Neuronal stem cell (in vitro differentiated cells): ENCODE measurements at regions not wholly inside any gene's neighbourhood (a gene's known extent, or its start where the extent isn't known, plus 50 kb on each side); places are given as distances from the start of the nearest gene placed in this dataset.

Experiments
- DNase-seq: peaks from one replicate; pipeline ENCODE4 v3.0.0-alpha.2; 2013; ENCODE audit warnings: low spot score
- H2AFZ ChIP-seq: one replicate; pipeline ENCODE4 v1.6.1; 2013; ENCODE audit warnings: mild to moderate bottlenecking, low read length, inconsistent platforms
- H2AK5ac ChIP-seq: 2 replicates; pipeline ENCODE4 v1.6.1; 2013; ENCODE audit warnings: low read depth, mild to moderate bottlenecking, inconsistent platforms, low read length, moderate library complexity, mixed read lengths
- H2BK120ac ChIP-seq: 2 replicates; pipeline ENCODE4 v1.6.1; 2013; ENCODE audit warnings: low read depth, mild to moderate bottlenecking, inconsistent platforms, low read length, moderate library complexity, mixed read lengths
- H2BK12ac ChIP-seq: one replicate; pipeline ENCODE4 v1.6.1; 2013; ENCODE audit warnings: low read length, inconsistent platforms
- H2BK15ac ChIP-seq: 2 replicates; pipeline ENCODE4 v1.6.1; 2013; ENCODE audit warnings: mild to moderate bottlenecking, low read length, inconsistent platforms, mixed read lengths
- H2BK5ac ChIP-seq: one replicate; pipeline ENCODE4 v1.6.1; 2013; ENCODE audit warnings: inconsistent platforms, mild to moderate bottlenecking, low read length, moderate library complexity
- H3K14ac ChIP-seq: one replicate; pipeline ENCODE4 v1.6.1; 2013; ENCODE audit warnings: low read length, inconsistent platforms
- H3K18ac ChIP-seq: 2 replicates; pipeline ENCODE4 v1.6.1; 2013; ENCODE audit warnings: low read length, inconsistent platforms
- H3K23ac ChIP-seq: 2 replicates; pipeline ENCODE4 v1.6.1; 2013; ENCODE audit warnings: low read depth, mild to moderate bottlenecking, mixed read lengths, low read length, inconsistent platforms; ENCODE audit not compliant: poor library complexity
- H3K27ac ChIP-seq: replicated peaks from 3 replicates; pipeline ENCODE4 v1.5.1; 2013; ENCODE audit warnings: low read length, inconsistent platforms
- H3K27me3 ChIP-seq, 3 experiments: 2 replicates each; pipeline ENCODE4 v1.6.1; 2013; ENCODE audit warnings: low read length in 3 of 3, mild to moderate bottlenecking in 2 of 3, inconsistent platforms in 1 of 3, low read depth in 1 of 3, mixed read lengths in 1 of 3, moderate library complexity in 1 of 3; ENCODE audit not compliant: control insufficient read depth in 3 of 3, insufficient read depth in 3 of 3
- H3K36me3 ChIP-seq, 2 donors: replicated peaks in 1 of 2; 2 replicates each; pipeline ENCODE4 v1.6.1; 2013; ENCODE audit warnings: low read length in 2 of 2; ENCODE audit not compliant: control insufficient read depth in 2 of 2, insufficient read depth in 2 of 2
- H3K4ac ChIP-seq: 2 replicates; pipeline ENCODE4 v1.6.1; 2013; ENCODE audit warnings: inconsistent platforms, mild to moderate bottlenecking, low read length, moderate library complexity
- H3K4me1 ChIP-seq, 2 donors: 1 replicate in 1 of 2; 2 replicates in 1 of 2; pipeline ENCODE4 v1.6.1; 2013; ENCODE audit warnings: low read length in 2 of 2, low read depth in 1 of 2; ENCODE audit not compliant: control insufficient read depth in 2 of 2, insufficient read depth in 1 of 2
- H3K4me2 ChIP-seq: one replicate; pipeline ENCODE4 v1.6.1; 2013; ENCODE audit warnings: mild to moderate bottlenecking, low read length, inconsistent platforms; ENCODE audit not compliant: insufficient read depth, poor library complexity, severe bottlenecking
- H3K4me3 ChIP-seq, 2 donors: 2 replicates each; pipeline ENCODE4 v1.5.1; 2013; ENCODE audit warnings: low read length in 2 of 2, mild to moderate bottlenecking in 2 of 2, inconsistent platforms in 1 of 2, moderate library complexity in 1 of 2
- H3K79me1 ChIP-seq: one replicate; pipeline ENCODE4 v1.6.1; 2013; ENCODE audit warnings: low read depth, mild to moderate bottlenecking, inconsistent platforms, low read length, moderate library complexity
- H3K9ac ChIP-seq: one replicate; pipeline ENCODE4 v1.6.1; 2013; ENCODE audit warnings: mild to moderate bottlenecking, low read depth, low read length, inconsistent platforms; ENCODE audit not compliant: poor library complexity
- H3K9me3 ChIP-seq, 2 donors: replicated peaks in 1 of 2; 2 replicates each; pipeline versions ENCODE3 to v1.6.1; 2013; ENCODE audit warnings: low read length in 2 of 2, mild to moderate bottlenecking in 2 of 2, inconsistent platforms in 1 of 2, low read depth in 1 of 2, mixed read lengths in 1 of 2, moderate library complexity in 1 of 2; ENCODE audit not compliant: control insufficient read depth in 2 of 2, insufficient read depth in 1 of 2
- H4K8ac ChIP-seq: one replicate; pipeline ENCODE4 v1.6.1; 2013; ENCODE audit warnings: low read depth, mild to moderate bottlenecking, inconsistent platforms, low read length, moderate library complexity
- H4K91ac ChIP-seq: one replicate; pipeline ENCODE4 v1.6.1; 2013; ENCODE audit warnings: low read length, low read depth, mild to moderate bottlenecking, inconsistent platforms; ENCODE audit not compliant: poor library complexity
- WGBS, 2 donors: extraction: QIAGEN DNeasy Blood & Tissue Kit; methylation state at CpG; one replicate each; pipeline ENCODE4 v1.1.7; 2013; ENCODE audit warnings: missing lambda C conversion rate in 2 of 2, mixed read lengths in 1 of 2; ENCODE audit not compliant: insufficient read length in 2 of 2, insufficient replicate concordance in 1 of 2; ENCODE audit errors: extremely low coverage in 2 of 2; 5-methylcytosine and 5-hydroxymethylcytosine counted together

- DNase-seq: no peak
- Histone ChIP-seq H3K23ac (no peak overlapping the region), H2BK120ac (no peak overlapping the region), H4K8ac (no peak overlapping the region), H3K4me2 (no peak overlapping the region), H4K91ac (no peak overlapping the region), H2BK15ac (no peak overlapping the region), H2BK5ac (no peak overlapping the region), H3K18ac (no peak overlapping the region), H3K4me3 (no peak overlapping the region), H3K27ac (no peak overlapping the region), H3K36me3 (no peaks in the 10 kb centered on the region), H2BK12ac (no peak overlapping the region), H2AK5ac (no peak overlapping the region), H3K4me1 (no peaks in the 10 kb centered on the region), H3K79me1 (no peaks in the 10 kb centered on the region), H3K14ac (no peak overlapping the region), H3K9ac (no peak overlapping the region), H3K27me3 (no peaks in the 10 kb centered on the region), H2AFZ (no peak overlapping the region), H3K4ac (no peak overlapping the region), H3K9me3 (no peaks in the 10 kb centered on the region)
Measured at GRCh38 chr12:59916988-59917387, 321.2 kb downstream of the SLC16A7 start.

- H3K4me1 ChIP-seq: no peaks in the 10 kb centered on the region
Measured at GRCh38 chr12:59927032-59927431, 331.2 kb downstream of the SLC16A7 start.

GRCh38 chr12:59928416-59928815 lies 332.6 kb downstream of the SLC16A7 start:
- no peak overlapping the region for H3K14ac ChIP-seq
- no peaks in the 10 kb centered on the region for H3K4me1 ChIP-seq
- no peak overlapping the region for H2BK5ac ChIP-seq
- no peak overlapping the region for H3K18ac ChIP-seq
- H3K27ac ChIP-seq: no peak overlapping the region
- WGBS, 2 donors: no CpG with 5 or more reads among the region's 1 CpG
- H2BK15ac ChIP-seq: no peak overlapping the region
- H4K8ac ChIP-seq: no peak overlapping the region
- H3K36me3 ChIP-seq: no peaks in the 10 kb centered on the region
- H3K4me2 ChIP-seq: no peak overlapping the region
- no peak overlapping the region for H4K91ac ChIP-seq
- H3K9me3 ChIP-seq: no peaks in the 10 kb centered on the region
- H3K4me3 ChIP-seq: no peak overlapping the region
- no peaks in the 10 kb centered on the region for H3K27me3 ChIP-seq
- H2AK5ac ChIP-seq: no peak overlapping the region
- no peak overlapping the region for H2AFZ ChIP-seq
- DNase-seq: no peak
- no peaks in the 10 kb centered on the region for H3K79me1 ChIP-seq
- H2BK12ac ChIP-seq: no peak overlapping the region
- H3K4ac ChIP-seq: no peak overlapping the region
- H3K23ac ChIP-seq: no peak overlapping the region
- no peak overlapping the region for H3K9ac ChIP-seq
- H2BK120ac ChIP-seq: no peak overlapping the region

More at GRCh38 chr12:59927032-59927431, 331.2 kb downstream of the SLC16A7 start:
- no peak overlapping the region for H2BK5ac ChIP-seq
- no peak overlapping the region for H2AFZ ChIP-seq
- H3K4me3 ChIP-seq: no peak overlapping the region
- no peaks in the 10 kb centered on the region for H3K36me3 ChIP-seq
- no peak overlapping the region for H3K18ac ChIP-seq
- no peak overlapping the region for H4K91ac ChIP-seq
- no peak overlapping the region for H4K8ac ChIP-seq
- no peaks in the 10 kb centered on the region for H3K9me3 ChIP-seq
- no peak for DNase-seq
- H3K14ac ChIP-seq: no peak overlapping the region
- H3K27ac ChIP-seq: no peak overlapping the region
- no peak overlapping the region for H3K4me2 ChIP-seq
- no peaks in the 10 kb centered on the region for H3K79me1 ChIP-seq
- H2BK15ac ChIP-seq: no peak overlapping the region
- H3K4ac ChIP-seq: no peak overlapping the region
- H2BK12ac ChIP-seq: no peak overlapping the region
- no CpG with 5 or more reads among the region's 1 CpG for WGBS, 2 donors
- H3K23ac ChIP-seq: no peak overlapping the region
- no peak overlapping the region for H3K9ac ChIP-seq
- H2BK120ac ChIP-seq: no peak overlapping the region
- H3K27me3 ChIP-seq: no peaks in the 10 kb centered on the region
- no peak overlapping the region for H2AK5ac ChIP-seq

GRCh38 chr12:59929110-59929509 lies 333.3 kb downstream of the SLC16A7 start:
- no peak overlapping the region for H3K4ac ChIP-seq
- H3K23ac ChIP-seq: no peak overlapping the region
- H3K36me3 ChIP-seq: no peaks in the 10 kb centered on the region
- no peak overlapping the region for H3K27ac ChIP-seq
- DNase-seq: no peak
- H3K79me1 ChIP-seq: no peaks in the 10 kb centered on the region
- no peaks in the 10 kb centered on the region for H3K4me1 ChIP-seq
- no peak overlapping the region for H2AK5ac ChIP-seq
- no peaks in the 10 kb centered on the region for H3K27me3 ChIP-seq
- no peak overlapping the region for H2BK12ac ChIP-seq
- no peak overlapping the region for H3K14ac ChIP-seq
- no peak overlapping the region for H2BK120ac ChIP-seq
- H3K9me3 ChIP-seq: no peaks in the 10 kb centered on the region
- H4K91ac ChIP-seq: no peak overlapping the region
- no peak overlapping the region for H3K9ac ChIP-seq
- no peak overlapping the region for H2BK5ac ChIP-seq
- no peak overlapping the region for H3K18ac ChIP-seq
- no peak overlapping the region for H3K4me3 ChIP-seq
- no peak overlapping the region for H3K4me2 ChIP-seq
- no peak overlapping the region for H4K8ac ChIP-seq
- no peak overlapping the region for H2BK15ac ChIP-seq
- no CpG with 5 or more reads among the region's 2 CpGs for WGBS, 2 donors
- H2AFZ ChIP-seq: no peak overlapping the region
